Fibroblast of the aortic adventitia (primary cell): ENCODE measurements at regions not wholly inside any gene's neighbourhood (a gene's known extent, or its start where the extent isn't known, plus 50 kb on each side); places are given as distances from the start of the nearest gene placed in this dataset.

Experiments used
- DNase-seq: peaks from one replicate; pipeline ENCODE4 v3.0.0-alpha.2; 2010; ENCODE audit warnings: low read depth
- H3K4me3 ChIP-seq: 2 replicates; pipeline ENCODE4 v1.5.1; 2011; ENCODE audit warnings: low read depth, mild to moderate bottlenecking, control low read depth, low read length, moderate library complexity
- CTCF ChIP-seq: IDR thresholded peaks from 2 replicates; pipeline ENCODE4 v1.5.1; 2011; ENCODE audit warnings: mild to moderate bottlenecking, low read length, control low read depth, inconsistent platforms; ENCODE audit not compliant: insufficient read depth

- TF ChIP-seq CTCF: no peak
- H3K4me3 ChIP-seq: no peak overlapping the region
Measured at GRCh38 chr6:6769466-6769865, 180.9 kb downstream of the LY86 start.

GRCh38 chr6:6771224-6771945, 182.9 kb downstream of the LY86 start:
- H3K4me3 ChIP-seq: no peak overlapping the region
- TF ChIP-seq CTCF: no peak
- no peak for DNase-seq

More at GRCh38 chr6:6769466-6769865, 180.9 kb downstream of the LY86 start:
- no peak for DNase-seq

- DNase-seq: no peak
- no peak for TF ChIP-seq CTCF
- H3K4me3 ChIP-seq: no peak overlapping the region
Measured at GRCh38 chr6:6771964-6772363, 183.4 kb downstream of the LY86 start.

GRCh38 chr6:6772751-6773150, 184.2 kb downstream of the LY86 start:
- no peak for TF ChIP-seq CTCF
- no peak overlapping the region for H3K4me3 ChIP-seq
- DNase-seq: no peak

- DNase-seq: no peak
- H3K4me3 ChIP-seq: no peak overlapping the region
- TF ChIP-seq CTCF: no peak
Measured at GRCh38 chr6:6775074-6775473, 186.6 kb downstream of the LY86 start.

GRCh38 chr6:6780231-6780630, 191.7 kb downstream of the LY86 start:
- no peak for DNase-seq
- no peak for TF ChIP-seq CTCF
- H3K4me3 ChIP-seq: no peak overlapping the region
